ENCODE measurements at regions not wholly inside any gene's neighbourhood (a gene's known extent, or its start where the extent isn't known, plus 50 kb on each side); places are given as distances from the start of the nearest gene placed in this dataset.

GRCh38 chr3:161766331-161766730 is 269.7 kb downstream of the OTOL1 start:
- H3K36me3 ChIP-seq (ENCODE audit: insufficient read depth, low read depth, low read length): no peaks in the 10 kb centered on the region
- no peaks in the 10 kb centered on the region for H3K9me3 ChIP-seq (ENCODE audit: insufficient read depth, low read depth, low read length)
- no peaks in the 10 kb centered on the region for H3K27me3 ChIP-seq (ENCODE audit: insufficient read depth, low read length)
- peaks cover 6% of the 10 kb centered on the region; the same call in 1 of the 2 replicates for H3K4me1 ChIP-seq (ENCODE audit: insufficient read depth, low read length)
- H3K4me3 ChIP-seq (ENCODE audit: low read length): no peak overlapping the region
- no peak overlapping the region for H3K9ac ChIP-seq (ENCODE audit: low read depth, low read length)
- H3K27ac ChIP-seq (ENCODE audit: low read length): no peak overlapping the region

DNA sequence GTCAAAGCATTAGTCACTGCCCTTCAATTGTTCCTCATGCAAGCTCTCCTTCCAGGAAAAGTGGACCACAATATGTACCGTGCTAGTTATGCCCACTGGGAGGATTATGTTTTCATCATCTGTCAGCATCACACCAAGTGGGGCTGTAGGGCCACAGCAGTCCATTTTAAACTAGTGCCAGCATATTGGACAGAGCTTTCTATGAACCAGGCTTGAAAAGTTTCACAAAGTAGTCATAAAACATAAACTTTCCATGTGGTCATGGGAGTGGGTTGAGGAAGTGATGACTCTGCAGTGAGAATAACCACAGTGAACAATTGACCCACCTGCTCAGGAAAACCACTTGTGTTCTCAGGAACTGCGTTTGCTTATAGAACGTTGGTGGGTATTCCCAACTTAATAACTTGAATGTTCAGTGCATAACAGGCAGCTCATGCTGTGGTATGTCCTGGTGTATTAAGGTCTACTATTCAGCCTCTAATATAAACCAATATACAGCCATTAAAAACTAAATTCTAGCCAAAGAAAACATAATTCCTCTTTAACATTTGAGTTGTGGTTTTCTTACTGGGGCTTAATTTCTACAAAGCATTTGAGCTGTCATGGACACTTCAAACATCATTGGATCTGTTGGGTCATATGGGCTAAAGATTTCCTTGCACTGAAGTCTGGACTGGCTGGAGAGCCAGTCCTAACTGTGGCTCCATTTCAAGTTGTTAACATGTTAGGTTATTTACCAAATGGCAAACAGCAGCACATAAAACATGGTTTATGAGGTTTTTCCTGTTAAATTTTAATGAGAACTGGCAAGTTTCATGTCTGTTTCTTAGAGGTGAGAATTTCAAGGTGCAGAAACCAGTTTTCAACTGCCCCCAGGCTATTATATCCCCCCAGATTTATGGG is 274.1 kb downstream of the OTOL1 start:
- Histone ChIP-seq H3K27me3 (ENCODE audit: insufficient read depth, low read length) (no peaks in the 10 kb centered on the region), H3K27ac (ENCODE audit: low read length) (no peak overlapping the region), H3K4me3 (ENCODE audit: low read length) (no peak overlapping the region), H3K4me1 (ENCODE audit: insufficient read depth, low read length) (peaks cover 6% of the 10 kb centered on the region; the same call in 1 of the 2 replicates), H3K9me3 (ENCODE audit: insufficient read depth, low read depth, low read length) (no peaks in the 10 kb centered on the region), H3K9ac (ENCODE audit: low read depth, low read length) (no peak overlapping the region), H3K36me3 (ENCODE audit: insufficient read depth, low read depth, low read length) (no peaks in the 10 kb centered on the region)

GRCh38 chr3:161781381-161781780 is 284.8 kb downstream of the OTOL1 start:
- Histone ChIP-seq H3K27me3 (ENCODE audit: insufficient read depth, low read length) (no peaks in the 10 kb centered on the region), H3K9ac (ENCODE audit: low read depth, low read length) (no peak overlapping the region), H3K9me3 (ENCODE audit: insufficient read depth, low read depth, low read length) (peaks cover 12% of the 10 kb centered on the region), H3K4me3 (ENCODE audit: low read length) (no peak overlapping the region), H3K27ac (ENCODE audit: low read length) (no peak overlapping the region), H3K36me3 (ENCODE audit: insufficient read depth, low read depth, low read length) (no peaks in the 10 kb centered on the region), H3K4me1 (ENCODE audit: insufficient read depth, low read length) (peaks cover 3% of the 10 kb centered on the region; the same call in 1 of the 2 replicates)

GRCh38 chr3:161793194-161793930 is 296.8 kb downstream of the OTOL1 start:
- no peak overlapping the region for H3K4me3 ChIP-seq (ENCODE audit: low read length)
- no peak overlapping the region for H3K27ac ChIP-seq (ENCODE audit: low read length)
- no peaks in the 10 kb centered on the region for H3K27me3 ChIP-seq (ENCODE audit: insufficient read depth, low read length)
- no peaks in the 10 kb centered on the region for H3K9me3 ChIP-seq (ENCODE audit: insufficient read depth, low read depth, low read length)
- no peak overlapping the region for H3K9ac ChIP-seq (ENCODE audit: low read depth, low read length)
- peaks cover 6% of the 10 kb centered on the region; the same call in 1 of the 2 replicates for H3K4me1 ChIP-seq (ENCODE audit: insufficient read depth, low read length)
- no peaks in the 10 kb centered on the region for H3K36me3 ChIP-seq (ENCODE audit: insufficient read depth, low read depth, low read length)

DNA sequence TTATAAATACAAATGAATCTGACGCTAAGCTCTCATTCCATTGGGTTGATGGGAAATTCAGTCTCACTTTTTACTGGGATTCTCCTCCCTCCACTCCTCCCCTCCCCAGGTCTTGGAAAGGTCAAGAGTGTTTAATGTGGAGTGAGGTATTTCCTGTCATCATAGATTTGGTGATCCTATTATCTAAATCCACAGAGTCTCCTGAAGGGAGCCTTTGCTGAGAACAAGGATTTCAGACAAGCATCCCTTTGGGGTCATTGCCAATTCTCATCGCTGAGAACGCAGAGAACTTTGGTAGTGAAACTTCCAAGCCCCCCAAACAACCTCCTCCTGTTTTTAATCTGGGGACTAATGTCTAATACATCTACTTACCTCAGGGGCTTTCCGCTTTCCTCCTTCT is 297.9 kb downstream of the OTOL1 start:
- no peak overlapping the region for H3K9ac ChIP-seq (ENCODE audit: low read depth, low read length)
- H3K4me1 ChIP-seq (ENCODE audit: insufficient read depth, low read length): no peaks in the 10 kb centered on the region
- H3K36me3 ChIP-seq (ENCODE audit: insufficient read depth, low read depth, low read length): no peaks in the 10 kb centered on the region
- H3K27ac ChIP-seq (ENCODE audit: low read length): no peak overlapping the region
- no peak overlapping the region for H3K4me3 ChIP-seq (ENCODE audit: low read length)
- H3K9me3 ChIP-seq (ENCODE audit: insufficient read depth, low read depth, low read length): no peaks in the 10 kb centered on the region
- H3K27me3 ChIP-seq (ENCODE audit: insufficient read depth, low read length): no peaks in the 10 kb centered on the region

DNA sequence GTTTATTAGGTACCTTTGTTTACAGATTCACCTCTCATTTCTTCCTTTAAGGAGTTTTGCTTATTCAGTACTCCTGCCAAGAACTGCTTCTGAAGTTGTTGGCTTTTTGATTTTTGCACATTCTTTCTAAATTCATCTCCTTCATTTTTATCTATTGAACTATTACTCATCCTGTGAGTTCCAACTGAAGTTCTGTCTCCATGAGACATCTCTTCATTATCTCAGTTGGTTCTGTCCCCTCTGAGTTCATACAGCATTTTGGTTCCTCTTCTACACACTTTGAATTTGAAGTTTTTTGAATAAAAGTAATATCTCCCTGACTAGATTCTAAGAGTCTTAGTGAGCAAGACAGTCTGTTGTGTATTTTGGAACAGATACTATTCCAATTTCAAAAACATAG is 299.7 kb downstream of the OTOL1 start:
- no peaks in the 10 kb centered on the region for H3K4me1 ChIP-seq (ENCODE audit: insufficient read depth, low read length)
- no peak overlapping the region for H3K4me3 ChIP-seq (ENCODE audit: low read length)
- H3K9ac ChIP-seq (ENCODE audit: low read depth, low read length): no peak overlapping the region
- H3K36me3 ChIP-seq (ENCODE audit: insufficient read depth, low read depth, low read length): no peaks in the 10 kb centered on the region
- no peak overlapping the region for H3K27ac ChIP-seq (ENCODE audit: low read length)
- no peaks in the 10 kb centered on the region for H3K9me3 ChIP-seq (ENCODE audit: insufficient read depth, low read depth, low read length)
- no peaks in the 10 kb centered on the region for H3K27me3 ChIP-seq (ENCODE audit: insufficient read depth, low read length)

GRCh38 chr3:161796780-161797179 is 300.2 kb downstream of the OTOL1 start:
- Histone ChIP-seq H3K36me3 (ENCODE audit: insufficient read depth, low read depth, low read length) (no peaks in the 10 kb centered on the region), H3K9ac (ENCODE audit: low read depth, low read length) (no peak overlapping the region), H3K27ac (ENCODE audit: low read length) (no peak overlapping the region), H3K9me3 (ENCODE audit: insufficient read depth, low read depth, low read length) (no peaks in the 10 kb centered on the region), H3K27me3 (ENCODE audit: insufficient read depth, low read length) (no peaks in the 10 kb centered on the region), H3K4me3 (ENCODE audit: low read length) (no peak overlapping the region), H3K4me1 (ENCODE audit: insufficient read depth, low read length) (no peaks in the 10 kb centered on the region)

GRCh38 chr3:161798016-161798415 is 301.4 kb downstream of the OTOL1 start:
- Histone ChIP-seq H3K27me3 (ENCODE audit: insufficient read depth, low read length) (no peaks in the 10 kb centered on the region), H3K4me1 (ENCODE audit: insufficient read depth, low read length) (no peaks in the 10 kb centered on the region), H3K9ac (ENCODE audit: low read depth, low read length) (no peak overlapping the region), H3K27ac (ENCODE audit: low read length) (no peak overlapping the region), H3K9me3 (ENCODE audit: insufficient read depth, low read depth, low read length) (no peaks in the 10 kb centered on the region), H3K4me3 (ENCODE audit: low read length) (no peak overlapping the region), H3K36me3 (ENCODE audit: insufficient read depth, low read depth, low read length) (no peaks in the 10 kb centered on the region)

DNA sequence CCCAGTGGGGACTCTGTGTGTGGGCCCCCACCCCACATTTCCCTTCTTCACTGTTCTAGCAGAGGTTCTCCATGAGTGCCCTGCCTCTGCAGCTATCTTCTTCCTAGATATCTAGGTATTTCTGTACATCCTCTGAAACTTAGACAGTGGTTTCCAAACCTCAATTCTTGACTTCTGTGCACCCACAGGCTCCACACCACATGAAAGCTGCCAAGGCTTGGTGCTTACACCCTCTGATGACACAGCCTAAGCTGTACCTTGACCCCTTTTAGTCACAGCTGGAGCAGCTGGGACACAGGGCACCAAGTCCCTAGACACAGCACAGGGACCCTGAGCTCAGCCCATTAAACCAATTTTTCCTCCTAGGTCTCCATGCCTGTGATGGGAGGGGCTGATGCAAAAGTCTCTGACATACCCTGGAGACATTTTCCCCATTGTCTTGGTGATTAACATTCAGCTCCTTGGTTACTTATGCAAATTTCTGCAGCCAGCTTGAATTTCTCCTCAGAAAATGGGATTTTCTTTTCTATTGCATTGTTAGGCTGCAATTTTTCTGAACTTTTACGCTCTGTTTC is 304.5 kb downstream of the OTOL1 start:
- H3K27ac ChIP-seq (ENCODE audit: low read length): no peak overlapping the region
- H3K27me3 ChIP-seq (ENCODE audit: insufficient read depth, low read length): no peaks in the 10 kb centered on the region
- H3K4me3 ChIP-seq (ENCODE audit: low read length): no peak overlapping the region
- H3K9me3 ChIP-seq (ENCODE audit: insufficient read depth, low read depth, low read length): no peaks in the 10 kb centered on the region
- H3K36me3 ChIP-seq (ENCODE audit: insufficient read depth, low read depth, low read length): no peaks in the 10 kb centered on the region
- no peaks in the 10 kb centered on the region for H3K4me1 ChIP-seq (ENCODE audit: insufficient read depth, low read length)
- no peak overlapping the region for H3K9ac ChIP-seq (ENCODE audit: low read depth, low read length)

DNA sequence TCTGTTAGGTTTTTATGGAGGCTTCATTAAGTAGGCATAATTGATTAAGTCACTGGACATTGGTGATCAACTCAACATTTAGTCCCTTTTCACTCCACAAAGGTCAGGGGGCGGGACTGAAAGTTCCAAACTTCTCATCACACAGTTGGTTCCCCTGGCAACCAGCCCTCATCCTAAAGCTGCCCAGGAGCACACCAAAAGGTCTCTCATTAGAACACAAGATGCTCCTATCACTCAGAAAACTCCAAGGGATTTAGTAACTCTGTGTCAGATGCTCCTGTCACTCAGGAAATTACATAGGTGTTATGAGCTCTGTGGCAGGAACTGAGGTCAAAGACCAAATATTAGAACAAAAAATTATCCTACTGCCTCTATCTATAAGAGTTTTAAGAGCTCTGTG is 321.5 kb downstream of the OTOL1 start:
- no peaks in the 10 kb centered on the region for H3K27me3 ChIP-seq (ENCODE audit: insufficient read depth, low read length)
- H3K9ac ChIP-seq (ENCODE audit: low read depth, low read length): no peak overlapping the region
- H3K27ac ChIP-seq (ENCODE audit: low read length): no peak overlapping the region
- no peak overlapping the region for H3K4me3 ChIP-seq (ENCODE audit: low read length)
- H3K36me3 ChIP-seq (ENCODE audit: insufficient read depth, low read depth, low read length): no peaks in the 10 kb centered on the region
- H3K4me1 ChIP-seq (ENCODE audit: insufficient read depth, low read length): no peaks in the 10 kb centered on the region
- no peaks in the 10 kb centered on the region for H3K9me3 ChIP-seq (ENCODE audit: insufficient read depth, low read depth, low read length)

- Histone ChIP-seq H3K4me1 (ENCODE audit: insufficient read depth, low read length) (no peaks in the 10 kb centered on the region), H3K4me3 (ENCODE audit: low read length) (no peak overlapping the region), H3K9me3 (ENCODE audit: insufficient read depth, low read depth, low read length) (no peaks in the 10 kb centered on the region), H3K27me3 (ENCODE audit: insufficient read depth, low read length) (no peaks in the 10 kb centered on the region), H3K9ac (ENCODE audit: low read depth, low read length) (no peak overlapping the region), H3K27ac (ENCODE audit: low read length) (no peak overlapping the region), H3K36me3 (ENCODE audit: insufficient read depth, low read depth, low read length) (no peaks in the 10 kb centered on the region)
These were observed 325.0 kb downstream of the OTOL1 start for GRCh38 chr3:161821591-161821990.
